IPS DF 6.9 (cell line): ENCODE measurements at regions not wholly inside any gene's neighbourhood (a gene's known extent, or its start where the extent isn't known, plus 50 kb on each side); places are given as distances from the start of the nearest gene placed in this dataset.
"Not testable (repeated sequence)": the region's sequence is repeated elsewhere in the genome, so short reads cannot be mapped to it uniquely, and the experiment has no call there.

Experiments
- DNase-seq: peaks from one replicate; pipeline ENCODE4 v3.0.0-alpha.2; 2013; ENCODE audit warnings: low read depth, low spot score
- H3K27ac ChIP-seq: one replicate; pipeline ENCODE4 v1.5.1; 2013; ENCODE audit warnings: low read length, control low read depth
- H3K27me3 ChIP-seq: 2 replicates; pipeline ENCODE4 v1.6.1; 2013; ENCODE audit warnings: mild to moderate bottlenecking, low read length; ENCODE audit not compliant: control insufficient read depth, insufficient read depth
- H3K36me3 ChIP-seq: 2 replicates; pipeline ENCODE4 v1.6.1; 2013; ENCODE audit warnings: low read length; ENCODE audit not compliant: control insufficient read depth, insufficient read depth
- H3K4me1 ChIP-seq: 2 replicates; pipeline ENCODE4 v1.6.1; 2013; ENCODE audit warnings: low read length; ENCODE audit not compliant: control insufficient read depth, insufficient read depth
- H3K4me3 ChIP-seq: 2 replicates; pipeline ENCODE4 v1.5.1; 2013; ENCODE audit warnings: mild to moderate bottlenecking, low read length
- H3K9me3 ChIP-seq: 2 replicates; pipeline ENCODE4 v1.6.1; 2013; ENCODE audit warnings: low read length, inconsistent platforms; ENCODE audit not compliant: control insufficient read depth, insufficient read depth
- WGBS: extraction: QIAGEN DNeasy Blood & Tissue Kit; methylation state at CpG from one replicate; pipeline ENCODE4 v1.1.7; 2013; ENCODE audit warnings: mixed read lengths, missing lambda C conversion rate; ENCODE audit not compliant: insufficient read length, insufficient coverage; 5-methylcytosine and 5-hydroxymethylcytosine counted together

GRCh38 chrX:140132937-140133336 lies 167.6 kb upstream of the CXorf66 start:
- H3K27ac ChIP-seq: no peak overlapping the region
- H3K9me3 ChIP-seq: no peaks in the 10 kb centered on the region
- H3K36me3 ChIP-seq: no peaks in the 10 kb centered on the region
- no CpG with 5 or more reads among the region's 2 CpGs for WGBS
- H3K27me3 ChIP-seq: no peaks in the 10 kb centered on the region
- DNase-seq: no peak
- H3K4me3 ChIP-seq: no peak overlapping the region
- H3K4me1 ChIP-seq: no peaks in the 10 kb centered on the region; the same call in 1 of the 2 replicates

- WGBS: no CpG with 5 or more reads among the region's 3 CpGs
- Histone ChIP-seq H3K36me3 (no peaks in the 10 kb centered on the region), H3K9me3 (no peaks in the 10 kb centered on the region), H3K4me1 (0 out of 2 replicates have a peak, but pooled peaks cover 2% of the 10 kb centered on the region), H3K27ac (no peak overlapping the region), H3K27me3 (no peaks in the 10 kb centered on the region), H3K4me3 (no peak overlapping the region)
- no peak for DNase-seq
Observed at GRCh38 chrX:140123446-140123845, 158.1 kb upstream of the CXorf66 start.

- no CpG with 5 or more reads among the region's 1 CpG for WGBS
Observed at GRCh38 chrX:140114059-140114458, 148.7 kb upstream of the CXorf66 start.

GRCh38 chrX:140110081-140110650 lies 144.8 kb upstream of the CXorf66 start:
- Histone ChIP-seq H3K27ac (no peak overlapping the region), H3K4me3 (no peak overlapping the region), H3K27me3 (no peaks in the 10 kb centered on the region), H3K9me3 (no peaks in the 10 kb centered on the region), H3K36me3 (no peaks in the 10 kb centered on the region), H3K4me1 (no peaks in the 10 kb centered on the region)
- no CpG with 5 or more reads among the region's 1 CpG for WGBS
- DNase-seq: no peak

More at GRCh38 chrX:140114059-140114458, 148.7 kb upstream of the CXorf66 start:
- H3K36me3 ChIP-seq, H3K9me3 ChIP-seq, H3K4me1 ChIP-seq, DNase-seq, H3K4me3 ChIP-seq, H3K27me3 ChIP-seq, H3K27ac ChIP-seq: not testable (repeated sequence)

GRCh38 chrX:140104760-140105159 lies 139.4 kb upstream of the CXorf66 start:
- Histone ChIP-seq H3K27ac (no peak overlapping the region), H3K9me3 (no peaks in the 10 kb centered on the region), H3K4me1 (no peaks in the 10 kb centered on the region), H3K36me3 (no peaks in the 10 kb centered on the region), H3K27me3 (no peaks in the 10 kb centered on the region), H3K4me3 (no peak overlapping the region)
- no CpG with 5 or more reads among the region's 3 CpGs for WGBS
- DNase-seq: no peak

- no peak for DNase-seq
- no peaks in the 10 kb centered on the region for H3K27me3 ChIP-seq
- H3K27ac ChIP-seq: no peak overlapping the region
- no peaks in the 10 kb centered on the region for H3K9me3 ChIP-seq
- no peaks in the 10 kb centered on the region for H3K36me3 ChIP-seq
- no peaks in the 10 kb centered on the region for H3K4me1 ChIP-seq
- no CpG with 5 or more reads among the region's 4 CpGs for WGBS
- no peak overlapping the region for H3K4me3 ChIP-seq
Observed at GRCh38 chrX:140099221-140099620, 133.9 kb upstream of the CXorf66 start.

- Histone ChIP-seq H3K9me3 (no peaks in the 10 kb centered on the region), H3K4me1 (0 out of 2 replicates have a peak, but pooled peaks cover 1% of the 10 kb centered on the region), H3K36me3 (no peaks in the 10 kb centered on the region), H3K4me3 (no peak overlapping the region), H3K27me3 (no peaks in the 10 kb centered on the region), H3K27ac (no peak overlapping the region)
- no peak for DNase-seq
- WGBS: no CpG with 5 or more reads among the region's 26 CpGs
Observed at GRCh38 chrX:140092121-140092520, 126.8 kb upstream of the CXorf66 start.

- Histone ChIP-seq H3K4me3 (peak overlapping the region; percentile 58; the same call in 1 of the 2 replicates), H3K4me1 (0 out of 2 replicates have a peak, but pooled peaks cover 1% of the 10 kb centered on the region), H3K27ac (no peak overlapping the region), H3K36me3 (no peaks in the 10 kb centered on the region), H3K9me3 (no peaks in the 10 kb centered on the region), H3K27me3 (no peaks in the 10 kb centered on the region)
- WGBS: no CpG with 5 or more reads among the region's 88 CpGs
- DNase-seq: no peak
Observed at GRCh38 chrX:140091125-140091886, 126.0 kb upstream of the CXorf66 start.

- DNase-seq: no peak
Observed at GRCh38 chrX:140090800-140091124, 125.4 kb upstream of the CXorf66 start.

GRCh38 chrX:140088438-140088837 lies 123.1 kb upstream of the CXorf66 start:
- no peak for DNase-seq
- H3K4me3 ChIP-seq: no peak overlapping the region
- no peaks in the 10 kb centered on the region for H3K27me3 ChIP-seq
- 0 out of 2 replicates have a peak, but pooled peaks cover 1% of the 10 kb centered on the region for H3K4me1 ChIP-seq
- no CpG with 5 or more reads among the region's 2 CpGs for WGBS
- H3K36me3 ChIP-seq: no peaks in the 10 kb centered on the region
- H3K27ac ChIP-seq: no peak overlapping the region
- H3K9me3 ChIP-seq: no peaks in the 10 kb centered on the region

More at GRCh38 chrX:140090800-140091124, 125.4 kb upstream of the CXorf66 start:
- Histone ChIP-seq H3K9me3 (no peaks in the 10 kb centered on the region), H3K27me3 (no peaks in the 10 kb centered on the region), H3K4me3 (peak overlapping the region; percentile 53; the same call in 1 of the 2 replicates), H3K4me1 (0 out of 2 replicates have a peak, but pooled peaks cover 1% of the 10 kb centered on the region), H3K36me3 (no peaks in the 10 kb centered on the region), H3K27ac (no peak overlapping the region)
- WGBS: no CpG with 5 or more reads among the region's 15 CpGs
